ENCODE measurements at regions not wholly inside any gene's neighbourhood (a gene's known extent, or its start where the extent isn't known, plus 50 kb on each side); places are given as distances from the start of the nearest gene placed in this dataset.

GRCh38 chr3:110491413-110491812 lies 580.2 kb upstream of the NECTIN3 start:
- TF ChIP-seq CTCF (conservative IDR thresholded peaks at IDR 0.05): no peak
- no peak for TF ChIP-seq ZFX (IDR thresholded peaks at IDR 0.05)
